ENCODE measurements at regions not wholly inside any gene's neighbourhood (a gene's known extent, or its start where the extent isn't known, plus 50 kb on each side); places are given as distances from the start of the nearest gene placed in this dataset.

- Mint-ChIP-seq H3K36me3 (ENCODE audit: low read depth) (no peaks in the 10 kb centered on the region), H3K4me3 (no peak overlapping the region), H3K27me3 (ENCODE audit: insufficient read depth) (no peaks in the 10 kb centered on the region), H3K4me1 (ENCODE audit: low read depth) (no peaks in the 10 kb centered on the region; the same call in 1 of the 2 replicates), H3K9me3 (no peaks in the 10 kb centered on the region), H3K27ac (no peak overlapping the region)
- no peak for TF ChIP-seq CTCF (IDR thresholded peaks at IDR 0.05)
- no peak for DNase-seq
Measured at GRCh38 chr4:135210341-135210740, 1008.8 kb upstream of the PABPC4L start.

- no peaks in the 10 kb centered on the region for H3K36me3 Mint-ChIP-seq (ENCODE audit: low read depth)
- no peaks in the 10 kb centered on the region for H3K27me3 Mint-ChIP-seq (ENCODE audit: insufficient read depth)
Measured at GRCh38 chr4:135207531-135207930, 1005.9 kb upstream of the PABPC4L start.

DNA sequence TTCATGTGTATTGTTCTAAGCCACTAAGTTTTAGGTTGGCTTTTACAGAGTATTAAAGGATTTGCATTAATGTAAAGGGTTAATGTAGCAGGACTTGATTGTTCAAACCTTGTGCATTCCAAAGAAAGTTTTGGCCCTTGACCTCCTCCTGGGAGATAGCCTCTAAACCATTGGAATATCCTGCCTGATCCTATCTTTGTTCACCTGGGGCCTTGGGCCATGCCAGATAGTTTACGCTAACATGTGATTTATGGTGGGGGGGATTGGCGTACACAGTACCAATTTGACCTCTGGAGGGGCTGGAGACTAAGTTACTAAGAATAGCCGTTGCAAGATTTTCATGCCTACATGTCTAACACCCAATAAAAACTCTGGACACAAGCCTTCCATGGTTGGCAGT is 1002.7 kb upstream of the PABPC4L start:
- H3K36me3 Mint-ChIP-seq (ENCODE audit: low read depth), result no peaks in the 10 kb centered on the region

More at GRCh38 chr4:135207531-135207930, 1005.9 kb upstream of the PABPC4L start:
- no peaks in the 10 kb centered on the region; the same call in 1 of the 2 replicates for H3K4me1 Mint-ChIP-seq (ENCODE audit: low read depth)
- no peaks in the 10 kb centered on the region for H3K9me3 Mint-ChIP-seq
- H3K4me3 Mint-ChIP-seq, result no peak overlapping the region
- no peak for TF ChIP-seq CTCF (IDR thresholded peaks at IDR 0.05)
- DNase-seq, result peak; percentile 11
- H3K27ac Mint-ChIP-seq, result no peak overlapping the region

DNA sequence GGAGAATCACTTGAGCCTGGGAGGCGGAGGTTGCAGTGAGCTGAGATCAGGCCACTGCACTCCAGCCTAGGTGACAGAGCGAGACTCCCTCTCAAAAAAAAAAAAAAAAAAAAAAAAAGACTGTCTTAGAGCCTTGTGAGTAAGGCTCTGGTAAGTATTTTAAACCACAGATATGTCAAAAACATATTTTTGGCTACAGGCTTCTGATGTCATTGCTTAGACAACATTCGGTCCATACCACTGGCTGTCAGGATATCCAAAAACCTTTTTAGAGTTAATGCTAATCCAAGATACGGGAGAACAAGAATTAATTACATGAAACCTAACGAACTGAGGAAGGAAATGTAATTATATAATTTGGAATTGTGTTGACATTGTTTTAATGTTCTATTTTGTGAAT is 999.5 kb upstream of the PABPC4L start:
- DNase-seq, result peak; percentile 55
- no peak for TF ChIP-seq CTCF (IDR thresholded peaks at IDR 0.05)
- H3K27ac Mint-ChIP-seq, result no peak overlapping the region
- no peaks in the 10 kb centered on the region for H3K36me3 Mint-ChIP-seq (ENCODE audit: low read depth)
- H3K9me3 Mint-ChIP-seq, result no peaks in the 10 kb centered on the region; the same call in 1 of the 2 replicates
- no peaks in the 10 kb centered on the region for H3K27me3 Mint-ChIP-seq (ENCODE audit: insufficient read depth)
- no peak overlapping the region for H3K4me3 Mint-ChIP-seq
- H3K4me1 Mint-ChIP-seq (ENCODE audit: low read depth), result no peaks in the 10 kb centered on the region; the same call in 1 of the 2 replicates

More for the DNA sequence above, 1002.7 kb upstream of the PABPC4L start:
- no peaks in the 10 kb centered on the region for H3K27me3 Mint-ChIP-seq (ENCODE audit: insufficient read depth)
- H3K9me3 Mint-ChIP-seq, result no peaks in the 10 kb centered on the region
- no peaks in the 10 kb centered on the region; the same call in 1 of the 2 replicates for H3K4me1 Mint-ChIP-seq (ENCODE audit: low read depth)
- TF ChIP-seq CTCF (IDR thresholded peaks at IDR 0.05), result no peak
- no peak overlapping the region for H3K27ac Mint-ChIP-seq
- H3K4me3 Mint-ChIP-seq, result no peak overlapping the region
- DNase-seq, result no peak

GRCh38 chr4:135197641-135198040 is 996.1 kb upstream of the PABPC4L start:
- Mint-ChIP-seq H3K27me3 (ENCODE audit: insufficient read depth) (peaks cover 2% of the 10 kb centered on the region; the same call in 1 of the 2 replicates), H3K4me3 (no peak overlapping the region), H3K36me3 (ENCODE audit: low read depth) (no peaks in the 10 kb centered on the region), H3K9me3 (no peaks in the 10 kb centered on the region; the same call in 1 of the 2 replicates), H3K4me1 (ENCODE audit: low read depth) (peaks cover 9% of the 10 kb centered on the region; the same call in 1 of the 2 replicates), H3K27ac (no peak overlapping the region)
- no peak for DNase-seq
- no peak for TF ChIP-seq CTCF (IDR thresholded peaks at IDR 0.05)
